ENCODE measurements at regions not wholly inside any gene's neighbourhood (a gene's known extent, or its start where the extent isn't known, plus 50 kb on each side); places are given as distances from the start of the nearest gene placed in this dataset.

DNA sequence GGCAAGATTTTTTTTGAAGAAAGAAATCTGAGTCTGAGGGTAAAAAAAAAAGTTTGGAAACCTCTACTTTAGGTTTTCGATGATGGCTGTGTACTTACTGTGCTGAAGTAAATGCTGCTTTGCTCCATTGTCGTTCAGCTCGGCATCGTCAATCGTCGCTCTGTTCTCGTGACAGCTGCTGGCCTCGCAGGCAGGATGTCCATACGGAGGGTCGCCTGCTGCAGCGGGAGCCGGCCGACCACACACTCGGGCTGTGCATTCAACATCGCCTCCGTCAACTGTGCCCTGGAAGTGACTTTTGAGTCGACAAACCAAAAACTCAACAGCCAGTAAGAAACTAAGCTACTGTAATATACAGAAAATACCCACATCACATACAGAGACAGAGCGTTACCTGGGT is 53.1 kb upstream of the SMOC2 start:
- TF ChIP-seq POLR2A (IDR thresholded peaks at IDR 0.05) (no peak), POLR2AphosphoS5 (IDR thresholded peaks at IDR 0.05) (no peak), EP300 (IDR thresholded peaks at IDR 0.05) (no peak)
- TF ChIP-seq, protein P1, sequence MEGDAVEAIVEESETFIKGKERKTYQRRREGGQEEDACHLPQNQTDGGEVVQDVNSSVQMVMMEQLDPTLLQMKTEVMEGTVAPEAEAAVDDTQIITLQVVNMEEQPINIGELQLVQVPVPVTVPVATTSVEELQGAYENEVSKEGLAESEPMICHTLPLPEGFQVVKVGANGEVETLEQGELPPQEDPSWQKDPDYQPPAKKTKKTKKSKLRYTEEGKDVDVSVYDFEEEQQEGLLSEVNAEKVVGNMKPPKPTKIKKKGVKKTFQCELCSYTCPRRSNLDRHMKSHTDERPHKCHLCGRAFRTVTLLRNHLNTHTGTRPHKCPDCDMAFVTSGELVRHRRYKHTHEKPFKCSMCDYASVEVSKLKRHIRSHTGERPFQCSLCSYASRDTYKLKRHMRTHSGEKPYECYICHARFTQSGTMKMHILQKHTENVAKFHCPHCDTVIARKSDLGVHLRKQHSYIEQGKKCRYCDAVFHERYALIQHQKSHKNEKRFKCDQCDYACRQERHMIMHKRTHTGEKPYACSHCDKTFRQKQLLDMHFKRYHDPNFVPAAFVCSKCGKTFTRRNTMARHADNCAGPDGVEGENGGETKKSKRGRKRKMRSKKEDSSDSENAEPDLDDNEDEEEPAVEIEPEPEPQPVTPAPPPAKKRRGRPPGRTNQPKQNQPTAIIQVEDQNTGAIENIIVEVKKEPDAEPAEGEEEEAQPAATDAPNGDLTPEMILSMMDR (IDR thresholded peaks at IDR 0.05) = no peak
